ENCODE measurements at regions not wholly inside any gene's neighbourhood (a gene's known extent, or its start where the extent isn't known, plus 50 kb on each side); places are given as distances from the start of the nearest gene placed in this dataset.

DNA sequence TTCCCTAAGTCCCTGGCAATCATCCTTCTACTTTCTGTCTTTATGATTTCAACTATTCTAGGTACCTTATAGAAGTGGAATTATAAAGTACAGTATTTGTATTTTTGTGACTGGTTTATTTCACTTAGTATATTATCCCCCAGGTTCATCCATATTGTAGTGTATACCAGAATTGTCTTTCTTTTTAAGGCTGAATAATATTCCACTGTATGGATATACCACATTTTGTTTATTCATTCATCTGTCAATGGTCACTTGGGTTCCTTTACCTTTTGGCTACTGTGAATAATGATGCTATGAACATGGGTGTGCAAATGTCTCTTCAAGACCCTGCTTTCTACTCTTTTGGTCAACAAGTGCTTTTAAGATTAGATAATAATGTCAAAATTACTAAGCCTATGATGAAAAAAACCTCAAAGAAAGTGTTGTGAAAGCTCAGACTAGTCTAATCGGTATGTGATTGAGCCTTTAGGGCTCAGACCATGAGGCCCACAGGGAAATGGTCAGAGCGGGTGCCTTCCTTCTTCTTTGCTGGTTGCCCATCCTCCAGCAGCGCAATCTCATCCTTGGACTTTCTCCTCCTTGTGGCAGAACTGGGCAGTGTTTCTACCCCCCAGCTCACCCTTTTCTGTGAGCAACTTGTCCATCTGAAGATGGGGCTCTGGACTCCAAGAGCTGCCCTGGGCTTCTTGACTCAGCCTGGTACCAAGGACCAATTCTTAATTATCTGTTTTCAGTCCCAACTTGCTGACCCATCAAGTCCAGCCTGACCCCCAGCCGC, 105.4 kb downstream of the TTC8 start:
- H3K4me3 ChIP-seq (ENCODE audit: low read length), result no peak overlapping the region
- H3K4me1 ChIP-seq (ENCODE audit: insufficient read depth, low read length), result no peaks in the 10 kb centered on the region
- no peaks in the 10 kb centered on the region for H3K36me3 ChIP-seq (ENCODE audit: insufficient read depth, low read length)
- H3K27ac ChIP-seq (ENCODE audit: low read depth, low read length), result no peak overlapping the region
- 91% methylated on average over 4 of the region's 4 CpGs for WGBS
- H3K9me3 ChIP-seq (ENCODE audit: insufficient read depth, low read depth, low read length), result peaks cover 6% of the 10 kb centered on the region; the same call in 1 of the 2 replicates
- no peaks in the 10 kb centered on the region for H3K27me3 ChIP-seq (ENCODE audit: insufficient read depth, low read length)
- no peak overlapping the region for H3K9ac ChIP-seq (ENCODE audit: low read depth, low read length)

DNA sequence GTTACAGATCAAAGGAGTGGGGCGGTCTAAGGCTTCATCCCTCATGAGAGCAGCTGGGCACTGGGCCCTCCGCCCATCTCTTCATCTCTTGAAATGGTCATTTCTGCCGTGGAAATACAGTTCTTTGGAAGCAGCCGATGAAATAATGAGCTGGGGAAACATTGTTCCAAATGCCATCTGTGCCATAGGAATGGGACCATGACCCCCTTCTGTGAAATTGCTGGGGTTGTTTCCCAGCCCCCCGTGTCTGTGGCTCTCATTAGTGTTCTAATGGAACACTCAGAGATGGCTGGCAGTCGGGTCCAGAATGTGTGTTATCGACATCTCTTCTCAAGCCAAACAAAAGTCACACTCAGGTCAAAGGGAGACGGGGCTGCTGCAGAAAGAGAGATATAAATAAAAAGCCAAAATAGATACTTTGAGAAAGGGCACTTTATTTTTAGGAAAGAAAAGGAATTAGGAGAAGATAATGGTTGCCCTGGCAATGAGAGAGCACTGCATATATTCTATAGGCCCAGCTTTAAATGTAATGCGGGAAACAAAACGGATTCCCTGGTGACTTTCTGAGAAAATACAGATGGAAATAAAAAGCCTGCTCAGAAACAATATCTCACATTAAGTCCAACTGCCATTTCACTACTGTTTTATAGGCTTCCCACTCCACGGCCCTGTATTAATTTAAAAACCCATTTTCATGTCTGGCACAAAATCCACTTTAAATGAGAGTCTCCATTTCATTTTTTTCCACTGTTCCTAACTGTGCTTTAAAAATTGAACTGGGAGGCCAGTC, 107.1 kb downstream of the TTC8 start:
- Histone ChIP-seq H3K9ac (ENCODE audit: low read depth, low read length) (no peak overlapping the region), H3K27ac (ENCODE audit: low read depth, low read length) (no peak overlapping the region), H3K9me3 (ENCODE audit: insufficient read depth, low read depth, low read length) (peaks cover 6% of the 10 kb centered on the region; the same call in 1 of the 2 replicates), H3K27me3 (ENCODE audit: insufficient read depth, low read length) (no peaks in the 10 kb centered on the region), H3K4me3 (ENCODE audit: low read length) (no peak overlapping the region), H3K36me3 (ENCODE audit: insufficient read depth, low read length) (no peaks in the 10 kb centered on the region), H3K4me1 (ENCODE audit: insufficient read depth, low read length) (no peaks in the 10 kb centered on the region)
- 93% methylated on average over 10 of the region's 11 CpGs for WGBS

DNA sequence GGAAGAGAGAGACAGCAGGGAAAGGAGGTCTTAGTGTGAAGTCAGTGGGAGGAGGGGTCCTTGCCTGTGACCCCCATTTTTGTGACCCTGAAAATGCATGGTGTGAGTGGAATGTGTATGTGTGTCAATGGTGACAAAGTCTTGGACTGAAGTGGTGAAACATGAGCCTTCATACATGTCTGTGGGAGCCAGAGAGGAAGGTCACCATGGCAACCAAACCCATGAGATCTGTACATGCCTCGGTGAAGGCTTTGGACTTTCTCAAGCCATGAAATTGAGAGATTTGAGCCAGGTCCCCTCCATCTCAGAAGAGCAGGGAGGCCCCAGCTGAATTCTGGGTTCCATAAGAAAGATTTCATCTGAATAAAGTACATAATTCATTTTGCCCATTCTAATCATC, 108.7 kb downstream of the TTC8 start:
- WGBS, result 92% methylated on average over 1 of the region's 1 CpG
- H3K27ac ChIP-seq (ENCODE audit: low read depth, low read length), result no peak overlapping the region
- H3K27me3 ChIP-seq (ENCODE audit: insufficient read depth, low read length), result no peaks in the 10 kb centered on the region
- H3K9ac ChIP-seq (ENCODE audit: low read depth, low read length), result no peak overlapping the region
- H3K9me3 ChIP-seq (ENCODE audit: insufficient read depth, low read depth, low read length), result peaks cover 6% of the 10 kb centered on the region; the same call in 1 of the 2 replicates
- H3K4me3 ChIP-seq (ENCODE audit: low read length), result no peak overlapping the region
- no peaks in the 10 kb centered on the region for H3K4me1 ChIP-seq (ENCODE audit: insufficient read depth, low read length)
- no peaks in the 10 kb centered on the region for H3K36me3 ChIP-seq (ENCODE audit: insufficient read depth, low read length)

DNA sequence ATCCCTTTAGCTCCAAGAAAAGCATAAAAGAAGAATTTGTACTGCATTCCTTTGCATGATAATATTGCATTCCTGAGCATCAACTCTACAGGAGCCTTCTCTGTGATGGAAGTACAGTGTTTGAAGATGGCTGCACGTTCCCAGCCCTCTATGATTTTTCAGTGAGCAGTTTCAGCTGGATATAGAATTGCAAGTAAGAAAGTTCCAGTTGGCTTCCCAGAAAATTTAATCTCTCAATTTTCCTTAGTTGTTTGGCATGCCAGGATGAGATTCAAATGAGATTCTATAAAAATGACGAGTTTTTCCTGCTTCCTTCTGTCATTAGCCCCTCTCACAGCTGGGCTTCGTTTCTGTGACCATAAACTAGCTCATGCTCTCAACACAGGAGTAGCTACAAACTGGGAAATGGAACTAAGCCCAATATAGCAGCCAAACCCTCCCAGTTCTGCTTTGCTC, 109.9 kb downstream of the TTC8 start:
- peaks cover 6% of the 10 kb centered on the region; the same call in 1 of the 2 replicates for H3K9me3 ChIP-seq (ENCODE audit: insufficient read depth, low read depth, low read length)
- H3K9ac ChIP-seq (ENCODE audit: low read depth, low read length), result no peak overlapping the region
- 72% methylated on average over 3 of the region's 3 CpGs for WGBS
- H3K36me3 ChIP-seq (ENCODE audit: insufficient read depth, low read length), result no peaks in the 10 kb centered on the region
- H3K27me3 ChIP-seq (ENCODE audit: insufficient read depth, low read length), result no peaks in the 10 kb centered on the region
- H3K4me1 ChIP-seq (ENCODE audit: insufficient read depth, low read length), result no peaks in the 10 kb centered on the region
- no peak overlapping the region for H3K4me3 ChIP-seq (ENCODE audit: low read length)
- no peak overlapping the region for H3K27ac ChIP-seq (ENCODE audit: low read depth, low read length)

DNA sequence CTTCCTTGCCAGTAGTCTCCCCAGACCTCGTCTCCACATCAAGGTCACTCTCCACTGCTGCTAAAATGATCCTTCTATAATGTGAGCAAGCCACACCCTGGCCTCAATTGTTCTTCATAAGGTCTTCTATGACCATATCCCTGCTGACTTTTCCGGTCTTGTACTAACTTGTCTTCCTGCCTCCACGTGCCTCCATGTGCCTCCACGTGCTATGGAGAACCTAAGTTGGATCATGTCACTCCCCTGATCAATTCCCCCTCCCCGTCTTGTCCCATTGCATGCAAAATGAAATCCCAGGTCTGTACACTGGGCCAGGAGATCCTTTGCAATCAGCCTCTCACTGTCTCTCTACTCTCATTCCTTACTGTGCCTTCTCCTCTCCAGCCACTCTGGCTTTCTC, 110.6 kb downstream of the TTC8 start:
- no peaks in the 10 kb centered on the region for H3K9me3 ChIP-seq (ENCODE audit: insufficient read depth, low read depth, low read length)
- H3K27ac ChIP-seq (ENCODE audit: low read depth, low read length), result no peak overlapping the region
- no peaks in the 10 kb centered on the region for H3K36me3 ChIP-seq (ENCODE audit: insufficient read depth, low read length)
- H3K9ac ChIP-seq (ENCODE audit: low read depth, low read length), result no peak overlapping the region
- H3K4me3 ChIP-seq (ENCODE audit: low read length), result no peak overlapping the region
- no peaks in the 10 kb centered on the region for H3K4me1 ChIP-seq (ENCODE audit: insufficient read depth, low read length)
- 84% methylated on average over 5 of the region's 5 CpGs for WGBS
- H3K27me3 ChIP-seq (ENCODE audit: insufficient read depth, low read length), result no peaks in the 10 kb centered on the region

DNA sequence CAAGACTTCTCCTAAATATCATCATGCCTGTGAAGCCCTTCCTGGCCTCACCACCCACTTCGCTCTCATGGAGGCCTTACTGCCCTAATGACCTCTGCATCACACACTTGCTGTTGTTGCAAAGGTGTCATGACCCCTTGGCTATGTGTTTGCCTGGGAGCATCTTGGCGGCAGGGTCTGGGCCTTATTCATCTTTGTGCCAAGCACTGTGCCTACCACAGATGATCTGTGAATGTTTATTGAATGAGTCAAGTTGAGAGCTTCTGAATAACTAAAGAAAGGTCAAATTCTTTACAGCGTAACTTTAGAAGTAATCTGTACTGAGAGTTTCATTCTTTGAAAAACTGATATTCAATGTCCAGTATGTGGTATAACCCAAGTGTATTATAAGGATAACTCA, 113.3 kb downstream of the TTC8 start:
- no peaks in the 10 kb centered on the region for H3K4me1 ChIP-seq (ENCODE audit: insufficient read depth, low read length)
- no peak overlapping the region for H3K4me3 ChIP-seq (ENCODE audit: low read length)
- H3K27me3 ChIP-seq (ENCODE audit: insufficient read depth, low read length), result no peaks in the 10 kb centered on the region
- WGBS, result 89% methylated on average over 3 of the region's 3 CpGs
- H3K9me3 ChIP-seq (ENCODE audit: insufficient read depth, low read depth, low read length), result no peaks in the 10 kb centered on the region
- no peak overlapping the region for H3K27ac ChIP-seq (ENCODE audit: low read depth, low read length)
- H3K9ac ChIP-seq (ENCODE audit: low read depth, low read length), result no peak overlapping the region
- no peaks in the 10 kb centered on the region for H3K36me3 ChIP-seq (ENCODE audit: insufficient read depth, low read length)

DNA sequence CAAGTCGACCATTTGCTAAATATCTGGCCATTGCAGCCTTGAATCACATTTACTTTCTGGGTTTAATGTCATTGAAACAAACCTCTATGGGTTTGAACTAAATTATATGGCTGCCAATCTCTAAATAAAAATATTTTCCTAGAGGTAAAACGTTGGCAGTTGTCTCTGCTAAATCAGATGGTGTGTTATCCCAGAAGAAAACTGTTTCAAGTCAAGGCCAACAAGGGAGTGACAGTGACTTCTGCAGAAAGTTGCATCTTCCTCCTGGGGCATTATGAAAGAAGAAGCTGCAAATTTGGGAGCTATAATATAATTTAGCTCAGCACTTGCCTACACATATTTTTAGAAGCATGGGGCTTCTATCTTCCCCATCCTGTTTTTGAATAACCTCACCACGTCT, 116.2 kb downstream of the TTC8 start:
- H3K4me1 ChIP-seq (ENCODE audit: insufficient read depth, low read length), result no peaks in the 10 kb centered on the region
- no peak overlapping the region for H3K4me3 ChIP-seq (ENCODE audit: low read length)
- H3K9ac ChIP-seq (ENCODE audit: low read depth, low read length), result no peak overlapping the region
- WGBS, result 88% methylated on average over 3 of the region's 3 CpGs
- H3K9me3 ChIP-seq (ENCODE audit: insufficient read depth, low read depth, low read length), result no peaks in the 10 kb centered on the region
- no peaks in the 10 kb centered on the region for H3K36me3 ChIP-seq (ENCODE audit: insufficient read depth, low read length)
- no peak overlapping the region for H3K27ac ChIP-seq (ENCODE audit: low read depth, low read length)
- no peaks in the 10 kb centered on the region for H3K27me3 ChIP-seq (ENCODE audit: insufficient read depth, low read length)

DNA sequence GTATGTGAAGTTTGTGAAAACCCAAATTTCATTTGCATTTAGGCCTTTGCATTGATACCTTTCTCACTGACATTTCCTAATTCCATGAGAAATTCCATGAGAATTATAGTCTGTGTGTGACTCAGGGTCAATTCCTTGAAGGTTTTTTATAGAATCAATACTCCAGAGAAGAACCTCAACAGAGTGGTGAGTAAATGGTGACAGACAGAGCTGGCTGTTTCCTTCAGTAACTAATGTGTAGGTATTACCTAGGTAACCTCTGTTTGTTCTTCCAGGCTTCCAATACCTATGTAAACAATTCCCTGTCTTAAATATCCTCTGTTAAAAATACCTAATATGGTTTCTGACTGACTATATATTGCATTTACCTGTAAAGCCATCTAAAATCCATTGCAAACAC, 117.0 kb downstream of the TTC8 start:
- no peak overlapping the region for H3K9ac ChIP-seq (ENCODE audit: low read depth, low read length)
- H3K4me3 ChIP-seq (ENCODE audit: low read length), result no peak overlapping the region

DNA sequence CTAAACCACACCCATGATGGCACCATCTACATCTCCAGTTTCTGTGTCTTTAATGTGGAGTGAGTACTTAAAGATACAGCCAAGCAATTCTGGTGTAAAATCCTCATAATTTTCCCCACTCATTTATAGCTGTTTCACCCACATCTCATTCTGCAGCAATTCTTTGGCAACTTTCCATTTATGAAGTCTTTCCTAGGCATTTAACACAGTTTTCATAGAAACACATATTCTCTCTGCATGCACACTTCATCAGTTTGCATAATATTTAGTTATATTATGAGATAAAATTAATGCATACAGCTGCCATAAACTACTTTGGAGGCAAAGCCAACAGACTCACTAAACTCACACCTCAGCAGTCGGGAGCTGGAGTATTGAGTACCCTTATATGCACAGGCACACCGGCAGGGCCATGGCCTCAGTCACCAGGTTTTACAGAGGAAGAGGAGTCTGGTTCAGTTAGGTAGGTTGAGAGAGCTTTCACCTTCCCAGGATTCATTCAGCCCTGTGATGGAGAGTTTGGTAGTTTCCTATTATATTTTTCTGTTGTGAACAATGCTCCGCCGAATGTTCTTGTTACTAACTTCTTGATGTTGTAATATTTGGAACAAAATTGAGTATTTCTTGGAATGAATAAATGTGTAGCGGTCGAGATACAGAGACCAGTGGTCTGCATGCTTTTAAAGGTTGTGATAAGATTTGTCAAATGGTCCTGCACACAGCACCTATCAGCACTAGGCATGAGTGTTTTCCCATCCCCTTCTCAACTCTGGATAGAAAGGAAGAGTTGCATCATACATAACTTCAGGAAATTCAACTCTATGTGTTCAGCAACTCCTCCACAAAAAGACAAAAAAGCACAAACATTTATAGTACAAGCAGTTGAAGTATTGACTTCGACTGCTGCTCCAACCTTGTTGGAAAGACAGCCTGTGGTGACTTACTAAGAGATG, 123.5 kb downstream of the TTC8 start:
- H3K36me3 ChIP-seq (ENCODE audit: insufficient read depth, low read length), result no peaks in the 10 kb centered on the region
- no peaks in the 10 kb centered on the region for H3K4me1 ChIP-seq (ENCODE audit: insufficient read depth, low read length)
- H3K27ac ChIP-seq (ENCODE audit: low read depth, low read length), result no peak overlapping the region
- H3K9ac ChIP-seq (ENCODE audit: low read depth, low read length), result no peak overlapping the region
- no peaks in the 10 kb centered on the region for H3K27me3 ChIP-seq (ENCODE audit: insufficient read depth, low read length)
- WGBS, result 91% methylated on average over 7 of the region's 7 CpGs
- H3K9me3 ChIP-seq (ENCODE audit: insufficient read depth, low read depth, low read length), result peaks cover 8% of the 10 kb centered on the region
- H3K4me3 ChIP-seq (ENCODE audit: low read length), result no peak overlapping the region

More for the DNA sequence above, 117.0 kb downstream of the TTC8 start:
- Histone ChIP-seq H3K4me1 (ENCODE audit: insufficient read depth, low read length) (no peaks in the 10 kb centered on the region), H3K9me3 (ENCODE audit: insufficient read depth, low read depth, low read length) (no peaks in the 10 kb centered on the region), H3K36me3 (ENCODE audit: insufficient read depth, low read length) (no peaks in the 10 kb centered on the region), H3K27ac (ENCODE audit: low read depth, low read length) (no peak overlapping the region), H3K27me3 (ENCODE audit: insufficient read depth, low read length) (no peaks in the 10 kb centered on the region)

DNA sequence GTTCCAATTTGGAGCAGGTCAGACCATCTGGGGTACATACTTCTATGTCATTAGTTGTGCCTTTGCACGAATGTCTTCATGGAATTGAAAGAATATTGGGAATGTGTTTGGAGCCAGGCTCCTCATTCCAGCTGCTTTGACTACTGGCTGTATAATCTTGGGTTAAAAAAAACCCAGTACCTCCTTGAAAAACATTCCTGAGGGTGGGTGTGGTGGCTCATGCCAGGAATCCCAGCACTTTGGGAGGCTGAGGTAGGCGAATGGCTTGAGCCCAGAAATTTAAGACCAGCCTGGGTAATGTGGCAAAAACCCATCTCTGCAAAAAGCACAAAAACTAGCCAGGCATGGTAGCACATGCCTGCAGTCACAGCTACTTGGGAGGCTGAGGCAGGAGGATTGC, 125.6 kb downstream of the TTC8 start:
- Histone ChIP-seq H3K27ac (ENCODE audit: low read depth, low read length) (no peak overlapping the region), H3K36me3 (ENCODE audit: insufficient read depth, low read length) (no peaks in the 10 kb centered on the region), H3K27me3 (ENCODE audit: insufficient read depth, low read length) (no peaks in the 10 kb centered on the region), H3K9me3 (ENCODE audit: insufficient read depth, low read depth, low read length) (peaks cover 8% of the 10 kb centered on the region), H3K9ac (ENCODE audit: low read depth, low read length) (no peak overlapping the region), H3K4me1 (ENCODE audit: insufficient read depth, low read length) (no peaks in the 10 kb centered on the region), H3K4me3 (ENCODE audit: low read length) (no peak overlapping the region)
- 78% methylated on average over 2 of the region's 2 CpGs for WGBS

DNA sequence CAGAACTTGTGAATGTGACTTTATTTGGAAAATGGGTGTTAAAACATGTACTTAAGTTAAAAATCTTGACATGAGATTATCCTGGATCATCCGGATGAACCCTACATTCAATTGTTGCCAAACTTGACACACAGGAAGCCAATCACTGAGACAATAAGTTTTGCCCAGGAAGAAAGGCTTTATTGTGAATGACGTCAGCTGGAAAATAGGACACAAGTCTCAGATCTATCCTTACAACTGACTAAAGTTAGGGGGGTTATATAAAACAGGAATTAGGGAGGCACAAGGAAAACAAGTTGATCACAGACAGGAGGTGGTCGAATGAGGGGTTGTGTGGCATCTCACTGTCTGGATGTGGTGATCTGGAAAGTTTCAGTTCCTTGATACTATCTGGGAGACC, 126.9 kb downstream of the TTC8 start:
- 85% methylated on average over 3 of the region's 3 CpGs for WGBS

More for the DNA sequence above, 126.9 kb downstream of the TTC8 start:
- H3K27me3 ChIP-seq (ENCODE audit: insufficient read depth, low read length), result no peaks in the 10 kb centered on the region
- H3K4me3 ChIP-seq (ENCODE audit: low read length), result no peak overlapping the region
- no peaks in the 10 kb centered on the region for H3K4me1 ChIP-seq (ENCODE audit: insufficient read depth, low read length)
- H3K9ac ChIP-seq (ENCODE audit: low read depth, low read length), result no peak overlapping the region
- no peak overlapping the region for H3K27ac ChIP-seq (ENCODE audit: low read depth, low read length)
- peaks cover 8% of the 10 kb centered on the region for H3K9me3 ChIP-seq (ENCODE audit: insufficient read depth, low read depth, low read length)
- H3K36me3 ChIP-seq (ENCODE audit: insufficient read depth, low read length), result no peaks in the 10 kb centered on the region

Measured in HUES64 (cell line).